KOPT-K1 (cell line): ENCODE measurements at regions not wholly inside any gene's neighbourhood (a gene's known extent, or its start where the extent isn't known, plus 50 kb on each side); places are given as distances from the start of the nearest gene placed in this dataset.

Experiments
- H3K27ac ChIP-seq: fragments of 200-600 bp; sonication (generic); 2 replicates; pipeline ENCODE4 v1.5.1; 2016; ENCODE audit warnings: antibody characterized with exemption, mild to moderate bottlenecking, low read depth, low read length; ENCODE audit not compliant: poor library complexity, severe bottlenecking
- H3K36me3 ChIP-seq: fragments of 200-600 bp; sonication (generic); 2 replicates; pipeline ENCODE4 v1.5.1; 2017; ENCODE audit warnings: antibody characterized with exemption, mild to moderate bottlenecking, low read length, moderate library complexity; ENCODE audit not compliant: insufficient read depth
- H3K9me3 ChIP-seq: fragments of 200-600 bp; sonication (generic); 2 replicates; pipeline ENCODE4 v1.5.1; 2017; ENCODE audit warnings: antibody characterized with exemption, low read length, mild to moderate bottlenecking; ENCODE audit not compliant: insufficient read depth, poor library complexity, severe bottlenecking

- Histone ChIP-seq H3K9me3 (no peaks in the 10 kb centered on the region), H3K27ac (no peak overlapping the region), H3K36me3 (no peaks in the 10 kb centered on the region)
These were observed 313.0 kb upstream of the NPVF start for GRCh38 chr7:25541094-25541821.

GRCh38 chr7:25541877-25542276, 313.6 kb upstream of the NPVF start:
- no peaks in the 10 kb centered on the region for H3K9me3 ChIP-seq
- H3K27ac ChIP-seq, result no peak overlapping the region
- H3K36me3 ChIP-seq, result no peaks in the 10 kb centered on the region

GRCh38 chr7:25543210-25543609, 314.9 kb upstream of the NPVF start:
- Histone ChIP-seq H3K36me3 (no peaks in the 10 kb centered on the region), H3K27ac (no peak overlapping the region), H3K9me3 (no peaks in the 10 kb centered on the region)

- Histone ChIP-seq H3K27ac (no peak overlapping the region), H3K9me3 (no peaks in the 10 kb centered on the region), H3K36me3 (no peaks in the 10 kb centered on the region)
These were observed 315.5 kb upstream of the NPVF start for GRCh38 chr7:25543798-25544197.

DNA sequence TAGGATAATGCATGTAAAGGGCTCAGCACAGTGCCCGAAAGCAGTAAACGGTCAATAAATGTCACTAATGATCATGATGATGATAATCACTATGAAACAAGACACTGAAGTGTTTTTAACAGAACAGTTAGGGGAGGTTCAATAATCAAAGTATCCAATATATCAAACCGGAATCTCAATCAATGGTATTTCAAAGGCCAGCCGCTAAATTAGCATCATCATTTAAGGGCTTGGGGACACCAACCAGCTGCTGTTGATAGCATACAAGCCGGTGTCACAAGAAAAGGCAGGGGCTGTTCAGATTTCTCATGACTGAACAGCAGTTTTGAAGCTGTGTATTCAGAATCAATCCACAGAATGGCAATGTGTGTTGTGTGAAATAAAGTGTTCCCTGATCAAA, 316.0 kb upstream of the NPVF start:
- no peaks in the 10 kb centered on the region for H3K36me3 ChIP-seq
- H3K27ac ChIP-seq, result no peak overlapping the region
- H3K9me3 ChIP-seq, result no peaks in the 10 kb centered on the region

DNA sequence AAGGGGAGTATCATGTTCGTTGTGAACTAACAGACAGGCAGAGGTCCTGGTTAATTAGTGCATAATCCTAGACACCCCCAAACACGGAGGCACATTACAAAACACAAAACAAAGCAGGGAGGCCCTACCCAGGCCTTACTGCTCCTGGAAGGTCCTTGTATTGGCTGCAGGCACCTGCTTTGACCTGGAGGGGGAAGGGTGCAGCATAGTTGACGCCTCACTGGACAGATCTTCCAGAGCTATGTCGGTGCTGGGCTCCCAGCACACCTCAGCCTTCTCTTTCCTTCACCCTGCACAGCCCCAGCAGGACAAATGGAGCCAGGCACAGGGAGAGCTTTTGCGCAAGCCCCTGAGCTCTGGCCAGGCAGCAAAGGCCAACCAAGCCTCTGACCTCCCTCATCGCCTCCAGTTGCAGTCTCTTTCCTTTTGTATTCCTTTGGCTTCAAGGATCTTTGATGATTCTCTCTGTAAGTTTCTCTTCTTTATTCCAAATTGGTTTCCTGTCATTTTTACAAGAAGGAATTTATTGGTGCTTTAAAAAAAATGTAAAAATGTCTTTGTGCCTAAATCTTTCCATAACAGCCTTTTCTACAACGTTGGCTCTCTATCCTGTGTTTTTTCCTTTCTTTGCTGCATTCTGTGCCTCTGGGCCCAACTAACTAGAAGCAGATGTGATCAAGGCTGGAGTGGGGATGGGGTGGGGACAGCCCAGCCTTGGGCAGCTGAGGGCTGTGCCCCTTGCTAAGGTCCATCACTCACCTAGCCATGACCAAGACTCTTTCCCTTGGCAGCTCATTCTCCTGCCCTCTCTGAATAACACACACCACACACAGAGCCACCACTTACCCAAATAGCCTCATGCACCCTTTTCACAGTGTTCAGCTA, 317.1 kb upstream of the NPVF start:
- H3K36me3 ChIP-seq, result no peaks in the 10 kb centered on the region
- H3K9me3 ChIP-seq, result no peaks in the 10 kb centered on the region
- H3K27ac ChIP-seq, result no peak overlapping the region

DNA sequence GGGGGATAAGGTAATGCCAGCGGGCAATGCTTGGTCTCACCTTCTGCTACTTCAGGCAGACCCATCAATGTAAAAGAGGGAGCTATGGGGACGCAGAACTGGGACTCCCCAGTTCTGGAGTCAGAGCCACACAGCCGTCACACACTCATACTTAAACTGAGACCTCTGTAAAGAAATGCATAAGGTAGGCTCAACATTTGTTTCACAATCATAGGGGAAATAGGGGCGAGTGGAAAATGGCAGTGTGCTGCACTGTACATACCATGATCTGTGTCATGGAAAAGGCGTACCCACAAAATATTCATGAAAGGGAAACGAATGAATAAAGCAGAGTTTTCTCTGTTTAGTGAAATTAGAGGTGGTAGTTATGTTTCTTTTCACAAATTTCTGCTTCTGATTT, 318.0 kb upstream of the NPVF start:
- Histone ChIP-seq H3K9me3 (no peaks in the 10 kb centered on the region), H3K27ac (no peak overlapping the region), H3K36me3 (no peaks in the 10 kb centered on the region)

- no peak overlapping the region for H3K27ac ChIP-seq
- no peaks in the 10 kb centered on the region for H3K36me3 ChIP-seq
- no peaks in the 10 kb centered on the region for H3K9me3 ChIP-seq
These were observed 321.1 kb upstream of the NPVF start for GRCh38 chr7:25549271-25549921.

DNA sequence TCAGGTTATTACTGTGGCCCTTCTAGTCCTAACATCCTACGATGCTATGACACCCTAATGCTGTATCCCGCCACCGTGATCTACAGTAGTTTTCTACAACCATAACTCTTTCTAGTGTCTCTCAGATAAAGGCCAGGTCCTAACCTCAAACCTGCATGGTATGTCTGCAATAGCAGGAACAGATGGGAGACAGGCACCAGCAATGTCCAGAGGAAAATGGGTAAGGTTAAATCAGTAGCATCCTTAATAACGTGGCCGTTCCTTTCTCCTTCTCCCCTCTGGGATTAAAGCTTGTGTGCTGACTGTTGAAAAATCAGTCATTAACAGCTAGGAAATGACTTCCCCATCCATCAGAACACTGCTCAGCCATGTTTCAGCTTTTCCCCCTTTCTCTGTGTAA, 321.9 kb upstream of the NPVF start:
- Histone ChIP-seq H3K36me3 (no peaks in the 10 kb centered on the region), H3K27ac (no peak overlapping the region), H3K9me3 (no peaks in the 10 kb centered on the region)

GRCh38 chr7:25552998-25553397, 324.7 kb upstream of the NPVF start:
- no peaks in the 10 kb centered on the region for H3K9me3 ChIP-seq

DNA sequence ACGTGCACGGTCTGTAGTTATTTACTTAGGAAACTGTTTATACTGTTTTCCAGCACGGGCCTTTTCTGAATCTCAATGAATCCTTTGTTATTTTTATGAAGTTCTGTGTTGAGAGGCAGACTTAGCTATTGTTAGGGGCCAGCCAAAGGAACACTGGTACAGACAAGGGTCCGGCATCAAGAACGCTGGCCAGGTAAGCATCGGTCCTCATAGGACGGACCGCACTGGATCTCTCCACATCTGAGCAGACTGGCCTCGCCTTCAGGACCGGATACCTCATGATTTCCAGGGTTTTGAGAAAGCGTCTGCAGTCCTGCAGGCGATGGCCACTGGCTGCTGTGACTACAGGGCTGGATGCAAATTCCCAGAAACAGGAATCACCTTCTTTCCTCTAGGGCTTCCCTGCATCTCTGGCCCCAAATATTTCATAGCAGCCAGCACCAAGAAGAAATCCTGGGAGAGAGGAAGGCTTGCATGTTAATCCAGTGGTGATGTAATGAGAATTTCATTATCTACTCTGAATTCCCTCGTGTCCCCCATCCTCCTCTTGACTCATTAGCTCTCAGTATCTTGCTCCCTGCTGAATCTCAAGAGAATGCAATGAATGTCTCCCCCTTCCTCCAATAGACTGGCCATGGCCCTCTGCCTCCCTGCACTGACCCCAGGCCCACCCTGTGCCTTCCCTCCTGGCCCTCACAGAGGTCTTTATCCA, 325.4 kb upstream of the NPVF start:
- Histone ChIP-seq H3K36me3 (no peaks in the 10 kb centered on the region), H3K27ac (no peak overlapping the region), H3K9me3 (no peaks in the 10 kb centered on the region)

More at GRCh38 chr7:25552998-25553397, 324.7 kb upstream of the NPVF start:
- no peaks in the 10 kb centered on the region for H3K36me3 ChIP-seq
- H3K27ac ChIP-seq, result no peak overlapping the region

DNA sequence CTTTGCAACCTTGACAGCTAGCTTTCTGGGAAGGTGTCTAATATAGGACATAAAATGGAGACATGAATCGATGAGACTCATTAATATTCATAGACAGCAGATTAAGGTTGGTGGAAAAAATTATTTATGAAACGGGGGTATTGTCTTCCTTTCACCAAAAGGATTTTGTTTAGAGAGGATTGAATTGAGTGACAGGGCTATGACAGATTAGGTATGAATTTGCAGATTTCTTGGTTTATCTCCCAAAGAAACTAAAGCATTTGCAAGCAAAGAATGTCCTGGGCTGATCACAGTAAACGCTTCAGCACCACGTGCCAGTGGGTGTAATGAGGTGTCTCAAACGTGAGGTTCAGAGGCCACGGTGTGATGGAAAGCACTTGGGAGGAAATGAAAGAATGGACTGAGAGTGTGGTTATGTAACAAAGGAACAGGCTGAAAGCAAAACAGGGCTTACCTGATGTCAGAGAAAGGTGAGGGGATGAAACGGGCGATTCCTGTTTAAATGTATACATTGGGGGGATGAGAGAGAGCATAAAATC, 329.2 kb upstream of the NPVF start:
- H3K36me3 ChIP-seq, result no peaks in the 10 kb centered on the region
- no peaks in the 10 kb centered on the region for H3K9me3 ChIP-seq
- no peak overlapping the region for H3K27ac ChIP-seq

DNA sequence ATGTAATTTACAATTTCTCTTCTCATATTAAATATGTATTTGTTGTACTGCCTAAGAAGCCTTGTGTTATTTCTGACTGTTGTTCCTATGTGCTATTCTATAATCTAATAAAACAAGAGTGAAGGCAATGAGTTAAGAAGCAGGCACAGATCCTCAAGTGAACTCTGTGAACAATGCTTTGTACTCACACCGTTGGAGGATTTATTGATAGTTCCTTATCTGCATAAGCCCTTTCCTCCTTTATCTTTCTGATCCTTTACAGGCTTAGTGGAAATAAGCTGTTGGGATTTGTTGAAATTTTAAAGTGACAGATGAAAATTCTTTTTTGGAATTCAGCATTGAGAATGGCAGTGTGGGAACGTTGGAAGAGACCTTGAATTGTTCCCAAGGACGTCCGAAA, 329.6 kb upstream of the NPVF start:
- H3K27ac ChIP-seq, result no peak overlapping the region
- H3K9me3 ChIP-seq, result no peaks in the 10 kb centered on the region
- no peaks in the 10 kb centered on the region for H3K36me3 ChIP-seq

- Histone ChIP-seq H3K27ac (no peak overlapping the region), H3K36me3 (no peaks in the 10 kb centered on the region), H3K9me3 (no peaks in the 10 kb centered on the region)
These were observed 330.3 kb upstream of the NPVF start for GRCh38 chr7:25558605-25559004.
